ENCODE measurements at regions not wholly inside any gene's neighbourhood (a gene's known extent, or its start where the extent isn't known, plus 50 kb on each side); places are given as distances from the start of the nearest gene placed in this dataset.

- 18% methylated on average over 6 of the region's 6 CpGs for WGBS (ENCODE audit: low lambda C conversion rate)
- H3K4me1 ChIP-seq (ENCODE audit: insufficient read depth, low read length), result no peaks in the 10 kb centered on the region
- ChIA-PET POLR2A (no interaction called here), CTCF (ENCODE audit: low intra/inter-chr PET ratio, low total read pairs) (no interaction called here)
- ATAC-seq, result no peak
- no TSS peak for BruUV-seq (replicated peaks)
- H3K27me3 ChIP-seq (ENCODE audit: control insufficient read depth in 1 of 2, insufficient read depth in 2 of 2, low read length in 2 of 2), result no peaks in the 10 kb centered on the region; a peak in 2 of 5 replicates
- in situ Hi-C loops (cut with HindIII; ENCODE audit: extremely low pct_ligation_motif_present, low pct_unique_long_range_greater_than_20kb), result no loop called here
- no peak for TF ChIP-seq MXD1 (CRISPR knock-in tag; IDR thresholded peaks at IDR 0.05)
- TF ChIP-seq ZNF292 (CRISPR knock-in tag; IDR thresholded peaks at IDR 0.05; ENCODE audit: borderline replicate concordance, low read depth), result no peak
- no peak for TF ChIP-seq FOXJ3 (CRISPR knock-in tag; IDR thresholded peaks at IDR 0.05; ENCODE audit: borderline replicate concordance)
- TF ChIP-seq ZZZ3 (CRISPR knock-in tag; IDR thresholded peaks at IDR 0.05; ENCODE audit: borderline replicate concordance), result no peak
- no peak for TF ChIP-seq JUND (CRISPR knock-in tag; IDR thresholded peaks at IDR 0.05)
- no peak for TF ChIP-seq SOX13 (IDR thresholded peaks at IDR 0.05)
- no peak for TF ChIP-seq SOX13 (CRISPR knock-in tag; conservative IDR thresholded peaks at IDR 0.05 in 1 of 2, IDR thresholded peaks at IDR 0.05 in 1 of 2)
- TF ChIP-seq ZC3H4 (CRISPR knock-in tag; IDR thresholded peaks at IDR 0.05; ENCODE audit: borderline replicate concordance), result no peak
- H3K27ac ChIP-seq (ENCODE audit: extremely low read length, insufficient read depth, low read length), result no peak overlapping the region
- no peak overlapping the region for H2AFZ ChIP-seq (ENCODE audit: low read length)
- no peak overlapping the region for H3K9ac ChIP-seq (ENCODE audit: insufficient read depth, low read depth, low read length)
- FAIRE-seq, result no peak
- intact Hi-C loops (cut with micrococcal nuclease; ENCODE audit: unreplicated experiment), result no loop called here
- no peaks in the 10 kb centered on the region for H4K20me1 ChIP-seq (ENCODE audit: insufficient read depth, low read length)
- H3K9me3 ChIP-seq (ENCODE audit: low read length), result no peaks in the 10 kb centered on the region
- H3K36me3 ChIP-seq (replicated peaks in 1 of 2; ENCODE audit: control insufficient read depth in 1 of 2, insufficient read depth in 2 of 2, low read length in 2 of 2), result no peaks in the 10 kb centered on the region
- no peak overlapping the region for H3K4me2 ChIP-seq (ENCODE audit: low read depth, low read length)
- no peak overlapping the region for H3K4me3 ChIP-seq (replicated peaks in 1 of 3; ENCODE audit: insufficient read depth in 1 of 3, low read depth in 2 of 3, low read length in 3 of 3)
- DNase-seq (ENCODE audit: low spot score), result no peak
- H3K79me2 ChIP-seq (ENCODE audit: insufficient read depth, low read length), result no peaks in the 10 kb centered on the region
Measured at GRCh38 chr14:106120101-106120500, 593.7 kb downstream of the TMEM121 start.

GRCh38 chr14:106129274-106129673, 602.9 kb downstream of the TMEM121 start:
- H3K27ac ChIP-seq (ENCODE audit: extremely low read length, insufficient read depth, low read length), result no peak overlapping the region
- no peaks in the 10 kb centered on the region for H3K4me1 ChIP-seq (ENCODE audit: insufficient read depth, low read length)
- CTCF ChIA-PET (ENCODE audit: low intra/inter-chr PET ratio, low total read pairs), result no interaction called here
- no peak overlapping the region for H2AFZ ChIP-seq (ENCODE audit: low read length)
- in situ Hi-C loops (cut with HindIII; ENCODE audit: extremely low pct_ligation_motif_present, low pct_unique_long_range_greater_than_20kb) (no loop called here), intact Hi-C loops (cut with micrococcal nuclease; ENCODE audit: unreplicated experiment) (no loop called here)
- H3K36me3 ChIP-seq (replicated peaks in 1 of 2; ENCODE audit: control insufficient read depth in 1 of 2, insufficient read depth in 2 of 2, low read length in 2 of 2), result no peaks in the 10 kb centered on the region
- H3K4me2 ChIP-seq (ENCODE audit: low read depth, low read length), result no peak overlapping the region
- H3K4me3 ChIP-seq (replicated peaks in 1 of 3; ENCODE audit: insufficient read depth in 1 of 3, low read depth in 2 of 3, low read length in 3 of 3), result no peak overlapping the region
- no peak overlapping the region for H3K9ac ChIP-seq (ENCODE audit: insufficient read depth, low read depth, low read length)
- no TSS peak for BruUV-seq (replicated peaks)
- DNase-seq (ENCODE audit: low spot score) (no peak), FAIRE-seq (no peak), ATAC-seq (no peak)
- no peaks in the 10 kb centered on the region for H3K79me2 ChIP-seq (ENCODE audit: insufficient read depth, low read length)
- H4K20me1 ChIP-seq (ENCODE audit: insufficient read depth, low read length), result no peaks in the 10 kb centered on the region
- H3K27me3 ChIP-seq (ENCODE audit: control insufficient read depth in 1 of 2, insufficient read depth in 2 of 2, low read length in 2 of 2), result no peaks in the 10 kb centered on the region
- H3K9me3 ChIP-seq (ENCODE audit: low read length), result no peaks in the 10 kb centered on the region
- POLR2A ChIA-PET, result no interaction called here
- WGBS (ENCODE audit: low lambda C conversion rate), result 0% methylated on average over 1 of the region's 5 CpGs
- TF ChIP-seq, protein P1, sequence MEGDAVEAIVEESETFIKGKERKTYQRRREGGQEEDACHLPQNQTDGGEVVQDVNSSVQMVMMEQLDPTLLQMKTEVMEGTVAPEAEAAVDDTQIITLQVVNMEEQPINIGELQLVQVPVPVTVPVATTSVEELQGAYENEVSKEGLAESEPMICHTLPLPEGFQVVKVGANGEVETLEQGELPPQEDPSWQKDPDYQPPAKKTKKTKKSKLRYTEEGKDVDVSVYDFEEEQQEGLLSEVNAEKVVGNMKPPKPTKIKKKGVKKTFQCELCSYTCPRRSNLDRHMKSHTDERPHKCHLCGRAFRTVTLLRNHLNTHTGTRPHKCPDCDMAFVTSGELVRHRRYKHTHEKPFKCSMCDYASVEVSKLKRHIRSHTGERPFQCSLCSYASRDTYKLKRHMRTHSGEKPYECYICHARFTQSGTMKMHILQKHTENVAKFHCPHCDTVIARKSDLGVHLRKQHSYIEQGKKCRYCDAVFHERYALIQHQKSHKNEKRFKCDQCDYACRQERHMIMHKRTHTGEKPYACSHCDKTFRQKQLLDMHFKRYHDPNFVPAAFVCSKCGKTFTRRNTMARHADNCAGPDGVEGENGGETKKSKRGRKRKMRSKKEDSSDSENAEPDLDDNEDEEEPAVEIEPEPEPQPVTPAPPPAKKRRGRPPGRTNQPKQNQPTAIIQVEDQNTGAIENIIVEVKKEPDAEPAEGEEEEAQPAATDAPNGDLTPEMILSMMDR (CRISPR knock-in tag; IDR thresholded peaks at IDR 0.05), result peak; percentile 29
- TF ChIP-seq KAT7 (CRISPR knock-in tag; IDR thresholded peaks at IDR 0.05; ENCODE audit: borderline replicate concordance) (no peak), ZNF607 (CRISPR knock-in tag; IDR thresholded peaks at IDR 0.05; ENCODE audit: borderline replicate concordance) (no peak), ZNF263 (CRISPR knock-in tag; IDR thresholded peaks at IDR 0.05) (0 out of 2 replicates have a peak, but pooled peaks have one; percentile 35)

All from HepG2 (cell line).